ENCODE measurements at regions not wholly inside any gene's neighbourhood (a gene's known extent, or its start where the extent isn't known, plus 50 kb on each side); places are given as distances from the start of the nearest gene placed in this dataset.

GRCh38 chr9:115353681-115354080 lies 235.7 kb upstream of the TNC start:
- intact Hi-C loops (cut with DNase I), result no loop called here
- no peak for ATAC-seq

GRCh38 chr9:115357821-115358220 lies 239.9 kb upstream of the TNC start:
- Histone ChIP-seq H3K36me3 (no peaks in the 10 kb centered on the region), H3K4me1 (no peaks in the 10 kb centered on the region), H3K27ac (no peak overlapping the region), H3K4me3 (no peak overlapping the region), H3K27me3 (no peaks in the 10 kb centered on the region), H3K9me3 (no peaks in the 10 kb centered on the region)
- no peak for DNase-seq
- ATAC-seq, result no peak
- WGBS, 2 donors, result 20 to 29% methylated on average over 1 of the region's 1 CpG
- no peak for TF ChIP-seq CTCF (IDR thresholded peaks at IDR 0.05)
- intact Hi-C loops (cut with DNase I), result no loop called here

More at GRCh38 chr9:115353681-115354080, 235.7 kb upstream of the TNC start:
- Histone ChIP-seq H3K36me3 (no peaks in the 10 kb centered on the region), H3K4me3 (no peak overlapping the region), H3K27me3 (no peaks in the 10 kb centered on the region), H3K4me1 (no peaks in the 10 kb centered on the region), H3K27ac (no peak overlapping the region), H3K9me3 (peaks cover 0 to 5% (median 0%) of the 10 kb centered on the region in 11 donors)
- no peak for TF ChIP-seq CTCF (IDR thresholded peaks at IDR 0.05)
- DNase-seq, result no peak
- 82 to 91% methylated on average over 3 of the region's 3 CpGs for WGBS, 2 donors

- H3K4me1 ChIP-seq, result no peaks in the 10 kb centered on the region
- H3K27me3 ChIP-seq, result no peaks in the 10 kb centered on the region
- no peak overlapping the region for H3K4me3 ChIP-seq
- no peak for ATAC-seq
- no peaks in the 10 kb centered on the region for H3K36me3 ChIP-seq
- H3K9me3 ChIP-seq, result no peaks in the 10 kb centered on the region
- intact Hi-C loops (cut with DNase I), result no loop called here
- no peak for TF ChIP-seq CTCF (IDR thresholded peaks at IDR 0.05)
- WGBS, 2 donors, result 59% methylated on average over 5 of the region's 5 CpGs
- no peak for DNase-seq
- no peak overlapping the region for H3K27ac ChIP-seq
Measured at GRCh38 chr9:115359017-115359780, 241.2 kb upstream of the TNC start.

- Histone ChIP-seq H3K27me3 (no peaks in the 10 kb centered on the region), H3K4me3 (no peak overlapping the region), H3K36me3 (no peaks in the 10 kb centered on the region), H3K9me3 (no peaks in the 10 kb centered on the region), H3K4me1 (no peaks in the 10 kb centered on the region), H3K27ac (no peak overlapping the region)
- no peak for ATAC-seq
- 91% methylated on average over 5 of the region's 5 CpGs for WGBS, 2 donors
- no peak for TF ChIP-seq CTCF (IDR thresholded peaks at IDR 0.05)
- intact Hi-C loops (cut with DNase I), result no loop called here
- DNase-seq, result no peak
Measured at GRCh38 chr9:115360122-115360521, 242.2 kb upstream of the TNC start.
